Mammary epithelial cell (primary cell): ENCODE measurements at regions not wholly inside any gene's neighbourhood (a gene's known extent, or its start where the extent isn't known, plus 50 kb on each side); places are given as distances from the start of the nearest gene placed in this dataset.

Experiments
- EZH2 ChIP-seq: IDR thresholded peaks from 2 replicates; pipeline ENCODE4 v1.6.1; 2012; ENCODE audit warnings: low read length, inconsistent platforms, borderline replicate concordance
- TF ChIP-seq, protein P1 (sequence below), 2 donors: IDR thresholded peaks in 1 of 2; conservative IDR thresholded peaks in 1 of 2; 2 replicates each; pipeline ENCODE4 v1.5.1; 2011 to 2012; ENCODE audit warnings: inconsistent platforms in 2 of 2, low read length in 2 of 2, mild to moderate bottlenecking in 2 of 2, control low read depth in 1 of 2, low read depth in 1 of 2; ENCODE audit not compliant: insufficient read depth in 1 of 2; ENCODE audit errors: extremely low read depth in 1 of 2

DNA sequence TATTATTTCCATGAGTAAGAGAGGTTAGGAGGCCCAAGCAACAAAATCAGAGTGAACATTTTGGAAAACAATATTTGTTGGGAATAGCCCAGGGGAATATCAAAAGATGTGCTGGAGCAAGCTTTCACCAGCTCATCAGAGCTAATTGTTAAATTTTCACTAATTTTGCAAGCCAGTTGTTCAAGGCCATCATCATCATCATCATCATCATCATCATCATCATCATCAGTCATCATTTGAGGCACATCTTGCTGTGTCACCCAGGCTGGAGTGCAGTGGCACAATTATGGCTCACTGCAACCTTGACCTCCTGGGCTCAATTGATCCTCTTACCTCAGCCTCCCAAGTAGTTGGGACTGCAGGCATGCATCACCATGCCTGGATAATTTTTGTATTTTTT, 350.5 kb upstream of the MEF2C start:
- TF ChIP-seq, protein P1, sequence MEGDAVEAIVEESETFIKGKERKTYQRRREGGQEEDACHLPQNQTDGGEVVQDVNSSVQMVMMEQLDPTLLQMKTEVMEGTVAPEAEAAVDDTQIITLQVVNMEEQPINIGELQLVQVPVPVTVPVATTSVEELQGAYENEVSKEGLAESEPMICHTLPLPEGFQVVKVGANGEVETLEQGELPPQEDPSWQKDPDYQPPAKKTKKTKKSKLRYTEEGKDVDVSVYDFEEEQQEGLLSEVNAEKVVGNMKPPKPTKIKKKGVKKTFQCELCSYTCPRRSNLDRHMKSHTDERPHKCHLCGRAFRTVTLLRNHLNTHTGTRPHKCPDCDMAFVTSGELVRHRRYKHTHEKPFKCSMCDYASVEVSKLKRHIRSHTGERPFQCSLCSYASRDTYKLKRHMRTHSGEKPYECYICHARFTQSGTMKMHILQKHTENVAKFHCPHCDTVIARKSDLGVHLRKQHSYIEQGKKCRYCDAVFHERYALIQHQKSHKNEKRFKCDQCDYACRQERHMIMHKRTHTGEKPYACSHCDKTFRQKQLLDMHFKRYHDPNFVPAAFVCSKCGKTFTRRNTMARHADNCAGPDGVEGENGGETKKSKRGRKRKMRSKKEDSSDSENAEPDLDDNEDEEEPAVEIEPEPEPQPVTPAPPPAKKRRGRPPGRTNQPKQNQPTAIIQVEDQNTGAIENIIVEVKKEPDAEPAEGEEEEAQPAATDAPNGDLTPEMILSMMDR (conservative IDR thresholded peaks at IDR 0.05 in 1 of 2, IDR thresholded peaks at IDR 0.05 in 1 of 2; ENCODE audit: extremely low read depth in 1 of 2, insufficient read depth in 1 of 2, low read depth in 1 of 2, low read length in 2 of 2) = no peak
- TF ChIP-seq EZH2 = no peak
